Left ventricle myocardium inferior (tissue), 1 donor: ENCODE measurements at regions not wholly inside any gene's neighbourhood (a gene's known extent, or its start where the extent isn't known, plus 50 kb on each side); places are given as distances from the start of the nearest gene placed in this dataset.

Source experiments
- DNase-seq: peaks from one replicate; pipeline ENCODE4 v3.0.0-alpha.2; 2020
- H3K27ac ChIP-seq: fragments of 200-600 bp; replicated peaks from 2 replicates; pipeline ENCODE4 v1.8.0; 2021
- H3K27me3 ChIP-seq: fragments of 200-600 bp; 2 replicates; pipeline ENCODE4 v1.8.0; 2021; ENCODE audit warnings: low read depth
- H3K36me3 ChIP-seq: fragments of 200-600 bp; 2 replicates; pipeline ENCODE4 v1.8.0; 2021
- H3K4me1 ChIP-seq: fragments of 200-600 bp; 2 replicates; pipeline ENCODE4 v1.8.0; 2021
- H3K4me3 ChIP-seq: fragments of 200-600 bp; 2 replicates; pipeline ENCODE4 v1.8.0; 2021; ENCODE audit warnings: mild to moderate bottlenecking, moderate library complexity
- H3K9me3 ChIP-seq: fragments of 200-600 bp; replicated peaks from 2 replicates; pipeline ENCODE4 v1.8.0; 2021
- intact Hi-C: fragments of 100-400 bp; cut with micrococcal nuclease; formaldehyde crosslinking; loops from one replicate; pipeline ENCODE4 v1.11.0; 2022
- TF ChIP-seq, protein P1 (sequence below): fragments of 200-600 bp; IDR thresholded peaks from 2 replicates; pipeline ENCODE4 v1.8.0; 2021; ENCODE audit warnings: antibody characterized with exemption, mild to moderate bottlenecking, borderline replicate concordance
- donor health status: DM: no; HTN: yes; CAD: no; lungs with severe emphysema.

DNA sequence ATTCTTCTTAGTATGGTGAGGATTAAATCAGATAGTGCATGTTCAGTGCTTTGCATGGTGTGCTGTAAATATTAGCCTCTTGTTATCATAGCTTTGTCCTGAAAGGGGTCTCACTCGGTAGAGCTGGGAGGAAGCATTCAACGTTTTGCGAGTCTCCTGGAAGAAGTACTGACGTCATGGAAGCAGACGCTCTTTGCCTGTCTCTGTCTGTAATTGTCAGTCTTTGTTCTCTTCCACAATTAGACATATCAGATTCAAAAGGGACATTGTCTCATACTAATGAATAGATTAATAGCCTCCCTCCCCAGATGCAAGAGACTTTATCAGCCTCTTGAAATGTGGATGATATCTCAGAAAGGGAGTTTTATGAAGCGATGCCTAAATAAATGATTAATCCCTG is 91.8 kb upstream of the CXCL14 start:
- no peaks in the 10 kb centered on the region for H3K4me1 ChIP-seq
- peaks cover 10% of the 10 kb centered on the region for H3K9me3 ChIP-seq
- DNase-seq, result no peak
- TF ChIP-seq, protein P1, sequence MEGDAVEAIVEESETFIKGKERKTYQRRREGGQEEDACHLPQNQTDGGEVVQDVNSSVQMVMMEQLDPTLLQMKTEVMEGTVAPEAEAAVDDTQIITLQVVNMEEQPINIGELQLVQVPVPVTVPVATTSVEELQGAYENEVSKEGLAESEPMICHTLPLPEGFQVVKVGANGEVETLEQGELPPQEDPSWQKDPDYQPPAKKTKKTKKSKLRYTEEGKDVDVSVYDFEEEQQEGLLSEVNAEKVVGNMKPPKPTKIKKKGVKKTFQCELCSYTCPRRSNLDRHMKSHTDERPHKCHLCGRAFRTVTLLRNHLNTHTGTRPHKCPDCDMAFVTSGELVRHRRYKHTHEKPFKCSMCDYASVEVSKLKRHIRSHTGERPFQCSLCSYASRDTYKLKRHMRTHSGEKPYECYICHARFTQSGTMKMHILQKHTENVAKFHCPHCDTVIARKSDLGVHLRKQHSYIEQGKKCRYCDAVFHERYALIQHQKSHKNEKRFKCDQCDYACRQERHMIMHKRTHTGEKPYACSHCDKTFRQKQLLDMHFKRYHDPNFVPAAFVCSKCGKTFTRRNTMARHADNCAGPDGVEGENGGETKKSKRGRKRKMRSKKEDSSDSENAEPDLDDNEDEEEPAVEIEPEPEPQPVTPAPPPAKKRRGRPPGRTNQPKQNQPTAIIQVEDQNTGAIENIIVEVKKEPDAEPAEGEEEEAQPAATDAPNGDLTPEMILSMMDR, result no peak
- H3K27ac ChIP-seq, result no peak overlapping the region
- no peak overlapping the region for H3K4me3 ChIP-seq
- no peaks in the 10 kb centered on the region for H3K36me3 ChIP-seq
- H3K27me3 ChIP-seq, result peaks cover 16% of the 10 kb centered on the region
- intact Hi-C loops, result no loop called here

DNA sequence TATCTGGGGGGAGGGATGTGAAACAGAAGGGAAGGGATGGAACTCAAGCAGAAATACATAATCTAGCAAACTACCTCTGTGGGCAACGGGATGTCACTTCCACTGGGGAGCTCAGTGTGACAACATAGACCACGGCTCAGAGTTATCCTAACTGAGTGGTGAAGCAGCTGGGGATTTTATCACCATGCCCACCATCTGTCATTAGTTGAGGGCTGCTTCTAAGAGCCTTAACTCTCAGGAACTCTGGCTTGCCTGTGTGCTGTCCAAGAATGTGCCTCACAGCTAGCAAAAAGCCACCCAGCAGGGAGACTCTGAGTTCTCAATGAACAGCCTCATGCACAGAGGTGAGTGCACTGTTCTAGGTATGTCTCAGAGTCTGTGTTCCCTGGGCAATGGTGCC is 90.6 kb upstream of the CXCL14 start:
- Histone ChIP-seq H3K4me3 (no peak overlapping the region), H3K9me3 (no peaks in the 10 kb centered on the region), H3K4me1 (no peaks in the 10 kb centered on the region), H3K36me3 (no peaks in the 10 kb centered on the region), H3K27ac (no peak overlapping the region), H3K27me3 (peaks cover 27% of the 10 kb centered on the region)
- TF ChIP-seq, protein P1, result no peak
- intact Hi-C loops, result no loop called here
- DNase-seq, result no peak

DNA sequence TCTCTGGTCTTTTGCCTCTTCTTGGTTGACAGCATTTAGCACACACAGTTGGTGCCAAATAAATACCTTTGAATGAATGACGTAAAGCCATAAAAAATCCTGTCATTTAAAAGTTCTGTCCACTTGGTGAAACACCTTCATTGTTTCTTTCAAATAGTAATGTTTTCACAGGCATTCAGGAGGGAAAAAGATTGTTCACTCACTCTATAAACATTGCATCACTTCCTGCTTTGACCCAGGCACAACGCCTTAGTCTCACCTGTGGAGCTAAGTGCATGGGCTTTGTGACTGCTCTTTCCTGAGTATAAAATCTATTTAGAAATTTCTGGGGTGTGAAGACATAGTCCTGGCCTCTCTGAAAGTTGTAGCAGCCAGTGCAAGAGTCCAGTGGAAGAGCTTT is 88.9 kb upstream of the CXCL14 start:
- Histone ChIP-seq H3K4me3 (no peak overlapping the region), H3K9me3 (no peaks in the 10 kb centered on the region), H3K36me3 (no peaks in the 10 kb centered on the region), H3K27ac (no peak overlapping the region), H3K27me3 (peaks cover 35% of the 10 kb centered on the region), H3K4me1 (no peaks in the 10 kb centered on the region)
- TF ChIP-seq, protein P1, result no peak
- intact Hi-C loops, result no loop called here
- DNase-seq, result no peak

DNA sequence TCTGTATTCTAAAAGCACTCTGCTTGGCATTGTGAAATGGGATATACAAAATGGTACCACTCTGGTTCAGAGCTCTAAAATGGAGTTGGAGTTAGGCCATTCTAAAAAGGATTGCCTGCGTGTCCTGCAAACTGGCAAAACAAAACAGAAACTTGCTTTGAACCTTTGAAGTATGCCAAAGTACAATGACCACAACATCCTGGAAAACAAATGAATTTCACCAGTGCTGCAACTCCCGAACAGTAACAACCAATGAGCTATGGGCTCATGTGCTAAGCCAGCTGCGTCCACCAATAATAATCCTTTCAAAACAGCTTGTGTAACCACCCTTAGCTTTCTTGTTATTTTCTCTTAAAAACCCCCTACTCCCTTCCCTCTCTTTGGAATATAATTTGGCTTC is 88.4 kb upstream of the CXCL14 start:
- no peak for DNase-seq
- H3K4me1 ChIP-seq, result no peaks in the 10 kb centered on the region
- H3K27me3 ChIP-seq, result peaks cover 35% of the 10 kb centered on the region
- no peak overlapping the region for H3K4me3 ChIP-seq
- intact Hi-C loops, result no loop called here
- H3K36me3 ChIP-seq, result no peaks in the 10 kb centered on the region
- TF ChIP-seq, protein P1, result no peak
- H3K9me3 ChIP-seq, result no peaks in the 10 kb centered on the region
- no peak overlapping the region for H3K27ac ChIP-seq

DNA sequence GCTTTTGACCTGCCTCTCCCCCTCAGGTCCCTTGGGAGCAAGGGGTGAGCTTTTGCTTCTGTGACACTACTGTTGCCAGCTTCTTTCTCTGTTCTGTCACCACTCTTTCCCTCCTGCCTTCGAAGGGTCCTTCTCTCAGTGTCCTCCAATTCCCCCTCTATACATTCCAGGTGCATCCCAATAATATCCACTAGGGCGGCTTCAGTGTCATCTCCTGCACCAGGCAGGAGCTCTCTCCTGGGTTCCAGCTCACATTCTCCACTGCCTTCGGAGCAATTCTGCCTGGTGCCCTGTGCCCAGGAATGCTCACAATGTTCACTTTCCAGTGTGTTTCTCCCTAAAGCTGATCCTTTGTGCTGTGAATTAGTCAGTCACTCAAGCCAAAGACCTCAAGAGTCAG is 83.9 kb upstream of the CXCL14 start:
- no peak overlapping the region for H3K4me3 ChIP-seq
- H3K27me3 ChIP-seq, result peaks cover 31% of the 10 kb centered on the region
- TF ChIP-seq, protein P1, result no peak
- no peaks in the 10 kb centered on the region for H3K4me1 ChIP-seq
- DNase-seq, result no peak
- peaks cover 18% of the 10 kb centered on the region for H3K9me3 ChIP-seq
- intact Hi-C loops, result no loop called here
- no peaks in the 10 kb centered on the region for H3K36me3 ChIP-seq
- H3K27ac ChIP-seq, result no peak overlapping the region

DNA sequence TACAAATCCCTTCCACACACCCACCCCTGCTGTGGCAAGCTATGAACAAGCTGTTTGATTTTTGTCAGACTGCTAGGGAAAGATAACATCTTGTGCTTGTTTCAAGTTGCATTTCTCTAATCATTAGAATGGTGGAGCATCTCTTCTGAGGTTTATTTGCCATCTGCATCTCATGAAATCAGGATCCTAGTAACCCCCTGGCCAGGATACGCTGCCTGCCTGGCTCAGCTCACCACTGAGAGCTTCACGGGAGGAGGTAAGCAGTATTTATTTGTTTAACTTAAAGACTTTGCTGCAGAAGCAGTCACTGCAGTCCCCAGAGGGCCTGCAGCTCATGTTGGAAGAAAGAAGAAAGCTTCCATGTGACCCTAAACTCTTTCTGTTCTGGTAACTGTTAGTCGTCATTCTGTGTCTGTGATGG is 83.3 kb upstream of the CXCL14 start:
- intact Hi-C loops, result no loop called here
- Histone ChIP-seq H3K36me3 (no peaks in the 10 kb centered on the region), H3K27ac (no peak overlapping the region), H3K9me3 (peaks cover 18% of the 10 kb centered on the region), H3K27me3 (peaks cover 31% of the 10 kb centered on the region), H3K4me3 (no peak overlapping the region), H3K4me1 (no peaks in the 10 kb centered on the region)
- TF ChIP-seq, protein P1, result no peak
- DNase-seq, result no peak
